ENCODE measurements at regions not wholly inside any gene's neighbourhood (a gene's known extent, or its start where the extent isn't known, plus 50 kb on each side); places are given as distances from the start of the nearest gene placed in this dataset.

- DNase-seq (ENCODE audit: low read depth) = no peak
Observed at GRCh38 chr17:45687594-45687993, 96.5 kb upstream of the CRHR1 start.

- DNase-seq (ENCODE audit: low read depth) = no peak
Observed at GRCh38 chr17:45688353-45688752, 95.8 kb upstream of the CRHR1 start.

- DNase-seq (ENCODE audit: low read depth) = no peak
Observed at GRCh38 chr17:45688820-45689219, 95.3 kb upstream of the CRHR1 start.

GRCh38 chr17:45689451-45689850 is 94.7 kb upstream of the CRHR1 start:
- no peak for DNase-seq (ENCODE audit: low read depth)

GRCh38 chr17:45690625-45691275 is 93.4 kb upstream of the CRHR1 start:
- no peak for DNase-seq (ENCODE audit: low read depth)

GRCh38 chr17:45692661-45693060 is 91.5 kb upstream of the CRHR1 start:
- DNase-seq (ENCODE audit: low read depth) = no peak

GRCh38 chr17:45693792-45694191 is 90.3 kb upstream of the CRHR1 start:
- DNase-seq (ENCODE audit: low read depth) = no peak

- DNase-seq (ENCODE audit: low read depth) = no peak
Observed at GRCh38 chr17:45696442-45696841, 87.7 kb upstream of the CRHR1 start.

- DNase-seq (ENCODE audit: low read depth) = no peak
Observed at GRCh38 chr17:45697076-45697475, 87.0 kb upstream of the CRHR1 start.

- no peak for DNase-seq (ENCODE audit: low read depth)
Observed at GRCh38 chr17:45700171-45701090, 83.7 kb upstream of the CRHR1 start.

GRCh38 chr17:45702666-45703266 is 81.4 kb upstream of the CRHR1 start:
- DNase-seq (ENCODE audit: low read depth) = no peak

GRCh38 chr17:45703348-45703747 is 80.8 kb upstream of the CRHR1 start:
- DNase-seq (ENCODE audit: low read depth) = no peak

GRCh38 chr17:45703806-45704205 is 80.3 kb upstream of the CRHR1 start:
- no peak for DNase-seq (ENCODE audit: low read depth)

GRCh38 chr17:45704251-45704650 is 79.9 kb upstream of the CRHR1 start:
- DNase-seq (ENCODE audit: low read depth) = no peak

- DNase-seq (ENCODE audit: low read depth) = no peak
Observed at GRCh38 chr17:45705123-45706009, 78.8 kb upstream of the CRHR1 start.

- no peak for DNase-seq (ENCODE audit: low read depth)
Observed at GRCh38 chr17:45706033-45706432, 78.1 kb upstream of the CRHR1 start.

GRCh38 chr17:45708707-45709290 is 75.3 kb upstream of the CRHR1 start:
- no peak for DNase-seq (ENCODE audit: low read depth)

- no peak for DNase-seq (ENCODE audit: low read depth)
Observed at GRCh38 chr17:45709728-45710288, 74.3 kb upstream of the CRHR1 start.

GRCh38 chr17:45715787-45716186 is 68.3 kb upstream of the CRHR1 start:
- no peak for DNase-seq (ENCODE audit: low read depth)

- DNase-seq (ENCODE audit: low read depth) = no peak
Observed at GRCh38 chr17:45718791-45719190, 65.3 kb upstream of the CRHR1 start.

- DNase-seq (ENCODE audit: low read depth) = no peak
Observed at GRCh38 chr17:45719335-45720071, 64.6 kb upstream of the CRHR1 start.
